Eye (tissue), 1 donor: ENCODE measurements at regions not wholly inside any gene's neighbourhood (a gene's known extent, or its start where the extent isn't known, plus 50 kb on each side); places are given as distances from the start of the nearest gene placed in this dataset.
A peak's percentile ranks its signal among the peaks of the same experiment; 100 is the strongest.

Experiments used
- DNase-seq: peaks from one replicate; pipeline ENCODE4 v3.0.0-alpha.2; 2015

- DNase-seq: no peak
Observed at GRCh38 chr2:136399667-136400289, 281.8 kb upstream of the CXCR4 start.

GRCh38 chr2:136395582-136395981 lies 277.6 kb upstream of the CXCR4 start:
- DNase-seq: no peak

DNA sequence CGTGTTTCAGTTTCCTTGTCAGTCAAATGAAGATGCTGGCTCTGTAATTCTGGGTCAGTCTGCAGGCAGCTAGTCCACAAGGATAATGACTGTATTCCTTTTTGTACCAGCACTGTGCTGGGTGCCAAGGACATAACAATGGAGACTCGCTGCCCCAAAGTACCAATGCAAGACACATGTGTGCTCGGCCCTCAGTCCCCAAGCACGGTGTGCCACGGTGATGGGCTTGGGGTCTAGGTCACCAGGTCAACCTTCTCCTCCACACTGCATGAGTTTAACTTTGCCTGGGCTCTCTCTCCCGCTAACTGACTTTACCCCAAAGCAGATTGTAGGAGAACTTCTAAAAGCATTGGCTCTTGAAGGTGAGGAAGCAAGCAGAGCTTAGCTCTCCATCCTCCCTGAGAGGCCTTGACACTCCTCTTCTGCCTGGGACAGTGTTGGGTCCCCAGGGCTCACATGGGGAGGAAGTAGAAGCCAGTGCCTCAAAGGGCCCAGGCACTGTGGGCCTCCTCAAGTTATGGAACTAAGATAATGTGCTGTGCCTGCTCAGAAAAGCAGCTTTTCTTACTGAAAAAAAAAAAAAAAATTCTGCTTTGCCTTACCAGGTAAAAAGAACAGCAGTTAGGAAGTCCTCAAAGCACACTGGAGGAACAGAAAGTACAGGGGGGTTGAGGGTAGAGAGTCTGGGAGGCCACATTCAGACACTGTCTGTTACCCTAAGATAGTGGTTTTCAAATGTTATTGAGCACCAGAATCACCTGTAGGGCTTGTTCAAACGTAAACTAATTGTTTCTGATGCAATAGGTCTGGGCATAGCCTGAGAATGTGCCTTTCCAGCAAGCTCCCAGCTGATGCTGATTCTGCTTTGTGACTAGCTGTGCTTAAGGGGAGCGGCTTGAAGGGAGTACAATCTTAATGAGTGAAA lies 276.4 kb upstream of the CXCR4 start:
- no peak for DNase-seq

DNA sequence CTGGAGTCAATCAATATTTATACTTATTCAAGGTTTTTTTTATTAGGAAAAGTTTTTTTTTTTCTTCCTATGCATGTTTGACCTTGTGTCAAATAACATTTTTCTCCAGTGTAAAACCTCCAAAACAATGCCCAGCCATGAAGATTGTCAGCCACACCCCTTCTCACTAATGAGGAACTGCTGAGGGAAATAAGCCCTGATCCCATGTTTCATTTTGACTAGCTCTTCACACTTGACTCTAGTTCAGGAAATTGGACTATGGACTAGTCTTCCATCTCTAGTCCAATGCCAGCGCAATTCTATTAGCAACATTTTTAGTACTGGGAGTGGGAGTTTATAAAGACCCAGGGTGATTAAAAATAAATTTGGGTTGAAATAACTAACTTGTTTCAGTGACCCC lies 275.6 kb upstream of the CXCR4 start:
- no peak for DNase-seq

- no peak for DNase-seq
Observed at GRCh38 chr2:136392897-136393505, 275.1 kb upstream of the CXCR4 start.

DNA sequence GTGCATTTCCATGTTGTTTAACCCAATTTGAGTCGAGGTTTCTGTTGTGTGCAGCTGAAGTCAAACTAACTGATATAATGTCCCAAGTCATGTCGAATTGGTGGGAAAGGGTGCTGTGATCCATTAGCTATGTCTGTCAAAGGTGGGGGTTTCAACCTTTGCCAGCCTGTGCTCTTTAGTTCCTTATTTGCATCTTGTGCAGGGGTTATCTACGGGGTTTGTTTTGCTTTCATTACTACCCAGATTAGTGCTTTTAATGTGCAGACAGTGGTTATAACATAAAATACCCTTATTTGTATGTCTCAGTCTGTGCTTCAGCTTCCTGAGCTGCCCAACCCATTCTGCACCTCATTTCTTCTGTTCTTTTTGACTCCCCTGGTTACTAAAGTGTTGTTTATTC lies 271.9 kb upstream of the CXCR4 start:
- DNase-seq: no peak

GRCh38 chr2:136386046-136386445 lies 268.1 kb upstream of the CXCR4 start:
- peak; percentile 59 for DNase-seq

- peak; percentile 62 for DNase-seq
Observed at GRCh38 chr2:136384531-136385303, 266.8 kb upstream of the CXCR4 start.

GRCh38 chr2:136383167-136383566 lies 265.2 kb upstream of the CXCR4 start:
- DNase-seq: no peak

- DNase-seq: no peak
Observed at GRCh38 chr2:136381722-136382633, 264.0 kb upstream of the CXCR4 start.

DNA sequence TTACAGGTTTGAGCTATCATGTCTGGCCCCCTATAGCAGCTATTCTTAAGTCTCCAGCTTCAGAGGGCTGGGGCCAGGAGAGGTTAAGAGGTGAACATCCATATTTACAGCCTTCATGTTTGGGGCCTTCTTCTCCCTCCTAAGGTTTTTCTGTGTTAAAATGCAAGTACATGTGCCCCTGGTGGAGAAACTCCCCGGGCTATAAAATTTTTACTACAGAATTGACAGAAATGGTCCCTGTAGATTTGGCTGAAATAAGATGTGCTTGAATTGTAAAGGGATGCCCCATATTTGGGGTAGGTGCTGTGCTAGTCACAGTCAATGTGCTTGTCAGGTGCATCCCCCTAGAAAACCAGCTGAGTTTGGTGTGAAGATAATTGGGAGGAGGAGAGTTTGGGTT lies 263.3 kb upstream of the CXCR4 start:
- DNase-seq: no peak

- peak; percentile 88 for DNase-seq
Observed at GRCh38 chr2:136378712-136379595, 261.0 kb upstream of the CXCR4 start.

- DNase-seq: no peak
Observed at GRCh38 chr2:136377423-136378382, 259.8 kb upstream of the CXCR4 start.

- DNase-seq: peak; percentile 52
Observed at GRCh38 chr2:136376798-136377211, 258.9 kb upstream of the CXCR4 start.

DNA sequence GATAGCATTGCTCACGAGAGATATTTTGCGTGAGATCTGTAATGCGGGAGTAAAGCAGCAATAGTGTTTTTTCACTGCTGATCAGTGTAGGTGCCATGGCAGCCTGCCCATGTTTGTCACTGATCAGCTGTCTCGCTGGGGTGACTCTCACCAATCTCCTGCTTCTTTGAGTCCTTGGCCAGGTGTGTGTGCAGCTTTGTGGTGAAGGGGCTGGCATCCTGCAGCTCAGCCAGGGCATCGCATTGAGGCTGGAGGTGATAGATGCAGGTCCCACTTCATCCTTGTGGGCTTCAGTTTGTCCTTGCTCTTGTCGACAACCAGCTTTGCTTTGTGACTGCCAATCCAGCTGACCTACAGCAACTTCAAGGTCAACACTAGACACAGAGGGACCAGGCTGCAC lies 258.3 kb upstream of the CXCR4 start:
- DNase-seq: no peak

DNA sequence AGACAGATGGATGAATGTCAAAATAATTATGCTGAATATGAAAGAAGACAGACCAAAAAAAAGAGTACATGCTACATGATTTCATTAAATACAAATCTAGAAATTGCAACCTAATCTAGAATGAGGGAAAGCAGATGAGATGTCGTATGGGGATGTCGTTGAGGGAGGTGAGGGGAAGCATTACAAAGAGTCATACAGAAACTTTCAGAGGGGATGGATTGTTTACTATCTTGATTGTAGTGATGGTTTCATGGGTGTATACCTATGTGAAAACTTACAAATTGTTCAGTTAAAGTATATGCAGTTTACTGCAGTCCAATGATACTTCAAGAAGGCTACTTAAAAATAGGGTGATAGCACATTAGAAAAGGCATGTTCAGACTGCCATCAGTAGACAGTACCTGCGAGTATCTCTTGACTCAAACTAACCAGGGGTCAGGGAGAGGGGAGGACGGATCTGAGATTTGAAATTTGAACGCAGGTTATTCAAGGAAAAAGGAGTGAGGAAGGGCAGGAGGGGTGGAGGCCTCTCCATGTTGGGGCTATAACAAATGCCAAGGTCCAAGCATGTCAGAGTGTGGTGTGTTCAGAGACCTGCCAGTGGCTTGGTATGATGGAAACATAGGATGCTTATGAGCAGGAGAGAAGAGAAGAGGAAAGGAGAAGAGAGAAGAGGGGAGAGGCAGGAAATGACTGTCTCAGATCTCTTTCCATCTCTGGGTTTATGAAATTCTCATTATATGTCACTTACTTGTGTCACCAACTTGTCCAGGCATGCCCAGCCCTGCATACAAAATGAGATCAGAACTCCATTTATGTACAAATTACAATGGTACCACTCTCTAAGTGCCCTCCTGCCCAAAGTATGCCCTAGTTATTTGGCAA lies 257.3 kb upstream of the CXCR4 start:
- DNase-seq: no peak

GRCh38 chr2:136373841-136374240 lies 255.9 kb upstream of the CXCR4 start:
- DNase-seq: no peak

GRCh38 chr2:136373029-136373428 lies 255.1 kb upstream of the CXCR4 start:
- DNase-seq: no peak

DNA sequence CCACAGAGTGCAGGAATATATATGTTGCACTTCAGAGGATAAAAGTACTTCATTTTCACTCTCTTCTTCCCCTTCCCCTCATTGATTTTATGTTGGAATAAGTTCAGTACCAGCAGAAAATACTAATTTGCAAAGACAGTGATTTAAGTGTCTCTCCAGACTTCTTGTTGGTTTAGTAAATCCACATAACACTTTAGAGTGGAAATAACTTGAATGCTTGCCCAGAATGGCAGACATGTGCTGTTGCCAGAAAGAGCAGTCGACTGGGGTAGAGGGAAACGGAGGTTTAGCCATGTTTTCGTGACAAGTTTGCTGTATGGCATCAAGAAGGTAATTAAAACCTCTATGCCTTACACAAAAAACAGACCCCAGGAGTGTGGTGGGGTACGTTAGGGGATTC lies 246.0 kb upstream of the CXCR4 start:
- peak; percentile 20 for DNase-seq
